ENCODE measurements at regions not wholly inside any gene's neighbourhood (a gene's known extent, or its start where the extent isn't known, plus 50 kb on each side); places are given as distances from the start of the nearest gene placed in this dataset.
"Not testable (repeated sequence)": the region's sequence is repeated elsewhere in the genome, so short reads cannot be mapped to it uniquely, and the experiment has no call there.

DNA sequence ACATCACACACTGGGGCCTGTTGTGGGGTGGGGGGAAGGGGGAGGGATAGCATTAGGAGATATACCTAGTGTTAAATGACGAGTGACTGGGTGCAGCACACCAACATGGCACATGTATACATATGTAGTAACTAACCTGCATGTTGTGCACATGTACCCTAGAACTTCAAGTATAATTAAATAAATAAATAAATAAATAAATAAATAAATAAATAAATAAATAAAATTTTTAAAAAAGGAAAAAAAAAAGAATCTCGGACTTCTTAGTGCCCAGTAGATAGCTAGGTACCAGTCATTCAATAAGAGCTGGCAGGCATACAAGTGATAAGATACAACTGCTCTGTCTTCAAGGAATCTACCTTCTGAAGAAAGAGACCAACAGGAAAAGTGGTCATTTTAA, 287.6 kb upstream of the PPARGC1A start:
- not testable (repeated sequence) for TF ChIP-seq EZH2phosphoT487 (IDR thresholded peaks at IDR 0.05; ENCODE audit: borderline replicate concordance); CTCF (conservative IDR thresholded peaks at IDR 0.05; ENCODE audit: low read length)
